ENCODE measurements at regions not wholly inside any gene's neighbourhood (a gene's known extent, or its start where the extent isn't known, plus 50 kb on each side); places are given as distances from the start of the nearest gene placed in this dataset.

DNA sequence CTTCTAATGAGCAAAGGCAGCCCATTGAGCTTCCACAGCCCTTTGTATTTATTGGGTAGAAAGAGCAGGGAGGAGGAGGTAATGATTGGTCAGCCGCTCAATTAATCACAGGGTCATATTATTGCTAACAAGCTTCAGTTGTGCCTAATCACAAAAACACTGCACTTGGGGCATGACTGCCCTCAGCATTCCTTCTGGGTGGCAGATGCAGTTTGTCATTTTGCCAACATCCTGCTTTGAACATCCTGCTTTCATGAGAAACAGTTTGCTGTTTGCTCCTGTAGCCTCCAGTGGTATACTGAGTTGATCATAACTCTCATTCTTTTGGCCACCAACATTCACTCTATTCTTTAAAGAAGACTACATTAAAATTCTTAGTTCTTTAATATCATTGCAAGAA lies 462.9 kb upstream of the MIS18BP1 start:
- TF ChIP-seq CTCF (IDR thresholded peaks at IDR 0.05; ENCODE audit: insufficient read depth, low read length, poor library complexity, severe bottlenecking) = no peak
- DNase-seq (ENCODE audit: low read depth) = no peak

DNA sequence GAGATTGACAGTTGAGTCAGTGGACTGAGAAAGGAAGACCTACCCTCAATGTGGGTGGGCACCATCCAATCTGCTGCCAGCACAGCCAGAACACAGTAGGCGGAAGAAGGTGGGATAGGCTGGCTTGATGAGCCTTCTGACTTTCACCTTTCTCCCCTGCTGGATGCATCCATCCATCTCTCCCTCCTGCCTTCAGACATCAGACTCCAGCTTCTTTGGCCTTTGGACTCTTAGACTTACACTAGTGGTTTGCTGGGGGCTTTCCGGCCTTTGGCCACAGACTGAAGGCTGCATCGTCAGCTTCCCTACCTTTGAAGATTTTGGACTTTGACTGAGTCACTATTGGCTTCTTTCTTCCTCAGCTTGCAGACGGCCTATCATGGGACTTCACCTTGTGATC lies 456.5 kb upstream of the MIS18BP1 start:
- no peak for DNase-seq (ENCODE audit: low read depth)
- no peak for TF ChIP-seq CTCF (IDR thresholded peaks at IDR 0.05; ENCODE audit: insufficient read depth, low read length, poor library complexity, severe bottlenecking)
- H3K4me3 ChIP-seq (ENCODE audit: low read depth, low read length) = no peak overlapping the region
- H3K36me3 ChIP-seq (ENCODE audit: control insufficient read depth, insufficient read depth, low read length) = no peaks in the 10 kb centered on the region
- H3K27me3 ChIP-seq (ENCODE audit: control insufficient read depth, insufficient read depth, low read length) = no peaks in the 10 kb centered on the region

More for the DNA sequence above, 462.9 kb upstream of the MIS18BP1 start:
- no peaks in the 10 kb centered on the region for H3K27me3 ChIP-seq (ENCODE audit: control insufficient read depth, insufficient read depth, low read length)
- H3K4me3 ChIP-seq (ENCODE audit: low read depth, low read length) = no peak overlapping the region
- no peaks in the 10 kb centered on the region for H3K36me3 ChIP-seq (ENCODE audit: control insufficient read depth, insufficient read depth, low read length)

- DNase-seq (ENCODE audit: low read depth) = no peak
- Histone ChIP-seq H3K36me3 (ENCODE audit: control insufficient read depth, insufficient read depth, low read length) (no peaks in the 10 kb centered on the region), H3K4me3 (ENCODE audit: low read depth, low read length) (no peak overlapping the region), H3K27me3 (ENCODE audit: control insufficient read depth, insufficient read depth, low read length) (no peaks in the 10 kb centered on the region)
- TF ChIP-seq CTCF (IDR thresholded peaks at IDR 0.05; ENCODE audit: insufficient read depth, low read length, poor library complexity, severe bottlenecking) = no peak
Observed at GRCh38 chr14:45705940-45706534, 453.0 kb upstream of the MIS18BP1 start.

DNA sequence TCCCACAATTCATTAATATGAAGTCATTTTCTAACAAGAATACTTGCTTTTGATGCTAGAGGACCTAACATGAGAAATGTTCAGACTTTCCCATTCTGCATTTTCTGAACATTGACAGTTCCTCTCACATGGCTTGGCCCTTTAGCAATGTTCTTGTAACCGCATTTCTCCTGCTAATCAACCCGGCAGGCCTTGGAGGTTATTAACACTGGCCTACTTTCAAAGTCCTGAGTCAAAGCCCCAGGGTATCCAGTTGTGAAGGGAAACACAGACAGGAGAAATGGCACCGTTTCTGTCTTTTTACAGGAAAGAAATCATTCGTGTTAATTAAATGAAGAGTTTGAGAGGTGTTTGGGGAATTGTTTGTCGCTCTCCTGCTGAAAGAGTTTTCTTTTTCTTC lies 446.5 kb upstream of the MIS18BP1 start:
- H3K36me3 ChIP-seq (ENCODE audit: control insufficient read depth, insufficient read depth, low read length) = no peaks in the 10 kb centered on the region
- H3K27me3 ChIP-seq (ENCODE audit: control insufficient read depth, insufficient read depth, low read length) = no peaks in the 10 kb centered on the region
- TF ChIP-seq CTCF (IDR thresholded peaks at IDR 0.05; ENCODE audit: insufficient read depth, low read length, poor library complexity, severe bottlenecking) = no peak
- no peak for DNase-seq (ENCODE audit: low read depth)
- H3K4me3 ChIP-seq (ENCODE audit: low read depth, low read length) = no peak overlapping the region

GRCh38 chr14:45698462-45699134 lies 445.6 kb upstream of the MIS18BP1 start:
- Histone ChIP-seq H3K36me3 (ENCODE audit: control insufficient read depth, insufficient read depth, low read length) (no peaks in the 10 kb centered on the region), H3K27me3 (ENCODE audit: control insufficient read depth, insufficient read depth, low read length) (no peaks in the 10 kb centered on the region), H3K4me3 (ENCODE audit: low read depth, low read length) (no peak overlapping the region)
- TF ChIP-seq CTCF (IDR thresholded peaks at IDR 0.05; ENCODE audit: insufficient read depth, low read length, poor library complexity, severe bottlenecking) = no peak
- DNase-seq (ENCODE audit: low read depth) = no peak

DNA sequence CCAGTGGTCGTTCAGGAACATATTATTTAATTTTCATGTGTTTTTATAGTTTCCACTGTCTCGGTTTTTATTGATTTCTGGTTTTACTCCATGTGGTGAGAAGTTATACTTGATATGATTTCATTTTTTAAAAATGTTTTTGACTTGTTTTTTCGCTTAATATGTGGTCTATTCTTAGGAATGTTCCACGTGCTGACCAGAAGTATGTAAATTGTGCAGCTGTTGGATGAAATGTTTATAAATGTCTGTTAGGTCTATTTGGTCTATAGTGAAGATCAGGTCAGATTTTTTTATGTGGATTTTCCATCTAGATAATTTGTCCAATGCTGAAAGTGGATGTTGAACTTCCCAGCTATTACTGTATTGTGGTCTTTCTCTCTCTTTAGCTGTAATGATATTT lies 433.8 kb upstream of the MIS18BP1 start:
- H3K36me3 ChIP-seq (ENCODE audit: control insufficient read depth, insufficient read depth, low read length) = no peaks in the 10 kb centered on the region
- DNase-seq (ENCODE audit: low read depth) = no peak
- H3K4me3 ChIP-seq (ENCODE audit: low read depth, low read length) = no peak overlapping the region
- no peak for TF ChIP-seq CTCF (IDR thresholded peaks at IDR 0.05; ENCODE audit: insufficient read depth, low read length, poor library complexity, severe bottlenecking)
- no peaks in the 10 kb centered on the region for H3K27me3 ChIP-seq (ENCODE audit: control insufficient read depth, insufficient read depth, low read length)

All from kidney epithelial cell (primary cell).